ENCODE measurements at regions not wholly inside any gene's neighbourhood (a gene's known extent, or its start where the extent isn't known, plus 50 kb on each side); places are given as distances from the start of the nearest gene placed in this dataset.
"Not testable (repeated sequence)": the region's sequence is repeated elsewhere in the genome, so short reads cannot be mapped to it uniquely, and the experiment has no call there.

- DNase-seq = no peak
These were observed 266.5 kb upstream of the MKLN1 start for GRCh38 chr7:131061158-131061557.

GRCh38 chr7:131061818-131062217 lies 265.9 kb upstream of the MKLN1 start:
- DNase-seq = no peak

GRCh38 chr7:131066635-131067034 lies 261.0 kb upstream of the MKLN1 start:
- DNase-seq = no peak

GRCh38 chr7:131067220-131067619 lies 260.5 kb upstream of the MKLN1 start:
- DNase-seq = no peak

GRCh38 chr7:131068604-131069021 lies 259.1 kb upstream of the MKLN1 start:
- no peak for DNase-seq

- DNase-seq = peak; percentile 18
These were observed 255.7 kb upstream of the MKLN1 start for GRCh38 chr7:131071786-131072504.

- peak; percentile 18 for DNase-seq
These were observed 255.1 kb upstream of the MKLN1 start for GRCh38 chr7:131072505-131073091.

- DNase-seq = no peak
These were observed 253.6 kb upstream of the MKLN1 start for GRCh38 chr7:131074043-131074442.

- DNase-seq = no peak
These were observed 253.1 kb upstream of the MKLN1 start for GRCh38 chr7:131074585-131074984.

- no peak for DNase-seq
These were observed 252.3 kb upstream of the MKLN1 start for GRCh38 chr7:131075406-131075805.

GRCh38 chr7:131076032-131076431 lies 251.6 kb upstream of the MKLN1 start:
- no peak for DNase-seq

GRCh38 chr7:131076711-131077181 lies 250.9 kb upstream of the MKLN1 start:
- DNase-seq = no peak

GRCh38 chr7:131077735-131078134 lies 249.9 kb upstream of the MKLN1 start:
- no peak for DNase-seq

- DNase-seq = no peak
These were observed 246.9 kb upstream of the MKLN1 start for GRCh38 chr7:131080754-131081153.

- no peak for DNase-seq
These were observed 246.4 kb upstream of the MKLN1 start for GRCh38 chr7:131081308-131081707.

- no peak for DNase-seq
These were observed 243.9 kb upstream of the MKLN1 start for GRCh38 chr7:131083781-131084180.

- not testable (repeated sequence) for DNase-seq
These were observed 243.3 kb upstream of the MKLN1 start for GRCh38 chr7:131084336-131084735.

GRCh38 chr7:131087756-131088658 lies 239.7 kb upstream of the MKLN1 start:
- DNase-seq = no peak

- DNase-seq = no peak
These were observed 237.5 kb upstream of the MKLN1 start for GRCh38 chr7:131090188-131090587.

GRCh38 chr7:131090886-131091692 lies 236.6 kb upstream of the MKLN1 start:
- DNase-seq = no peak

GRCh38 chr7:131094685-131095084 lies 233.0 kb upstream of the MKLN1 start:
- no peak for DNase-seq

GRCh38 chr7:131095346-131095745 lies 232.3 kb upstream of the MKLN1 start:
- DNase-seq = no peak
